ENCODE measurements at regions not wholly inside any gene's neighbourhood (a gene's known extent, or its start where the extent isn't known, plus 50 kb on each side); places are given as distances from the start of the nearest gene placed in this dataset.

DNA sequence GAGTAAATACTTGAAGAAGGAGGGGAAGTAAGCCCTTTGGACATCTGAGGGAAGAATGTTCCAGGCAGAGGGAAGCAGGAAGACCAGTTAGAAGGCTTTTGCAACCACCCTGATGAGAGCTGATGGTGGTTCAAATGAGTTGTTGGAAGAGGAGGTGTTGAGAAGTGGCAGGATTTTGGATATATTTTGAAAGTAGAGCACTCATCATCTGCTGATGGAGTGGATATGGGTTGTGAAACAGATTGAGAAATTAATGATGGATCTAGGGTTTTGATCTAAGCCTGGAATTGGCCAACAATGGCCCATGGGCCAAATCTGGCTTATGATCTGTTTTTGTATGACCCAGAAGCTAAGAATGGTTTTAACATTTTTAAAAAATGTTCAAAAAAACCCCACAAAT lies 230.7 kb downstream of the NDFIP2 start:
- Histone ChIP-seq H3K27me3 (replicated peaks; ENCODE audit: control insufficient read depth, insufficient read depth, low read length) (no peaks in the 10 kb centered on the region), H3K4me3 (replicated peaks; ENCODE audit: low read depth, low read length) (no peak overlapping the region), H3K36me3 (ENCODE audit: control insufficient read depth, insufficient read depth, low read length) (no peaks in the 10 kb centered on the region)
- DNase-seq (ENCODE audit: extremely low read depth, insufficient read length) = no peak
- TF ChIP-seq, protein P1, sequence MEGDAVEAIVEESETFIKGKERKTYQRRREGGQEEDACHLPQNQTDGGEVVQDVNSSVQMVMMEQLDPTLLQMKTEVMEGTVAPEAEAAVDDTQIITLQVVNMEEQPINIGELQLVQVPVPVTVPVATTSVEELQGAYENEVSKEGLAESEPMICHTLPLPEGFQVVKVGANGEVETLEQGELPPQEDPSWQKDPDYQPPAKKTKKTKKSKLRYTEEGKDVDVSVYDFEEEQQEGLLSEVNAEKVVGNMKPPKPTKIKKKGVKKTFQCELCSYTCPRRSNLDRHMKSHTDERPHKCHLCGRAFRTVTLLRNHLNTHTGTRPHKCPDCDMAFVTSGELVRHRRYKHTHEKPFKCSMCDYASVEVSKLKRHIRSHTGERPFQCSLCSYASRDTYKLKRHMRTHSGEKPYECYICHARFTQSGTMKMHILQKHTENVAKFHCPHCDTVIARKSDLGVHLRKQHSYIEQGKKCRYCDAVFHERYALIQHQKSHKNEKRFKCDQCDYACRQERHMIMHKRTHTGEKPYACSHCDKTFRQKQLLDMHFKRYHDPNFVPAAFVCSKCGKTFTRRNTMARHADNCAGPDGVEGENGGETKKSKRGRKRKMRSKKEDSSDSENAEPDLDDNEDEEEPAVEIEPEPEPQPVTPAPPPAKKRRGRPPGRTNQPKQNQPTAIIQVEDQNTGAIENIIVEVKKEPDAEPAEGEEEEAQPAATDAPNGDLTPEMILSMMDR (IDR thresholded peaks at IDR 0.05; ENCODE audit: insufficient read depth, low read length, poor library complexity, severe bottlenecking) = no peak

DNA sequence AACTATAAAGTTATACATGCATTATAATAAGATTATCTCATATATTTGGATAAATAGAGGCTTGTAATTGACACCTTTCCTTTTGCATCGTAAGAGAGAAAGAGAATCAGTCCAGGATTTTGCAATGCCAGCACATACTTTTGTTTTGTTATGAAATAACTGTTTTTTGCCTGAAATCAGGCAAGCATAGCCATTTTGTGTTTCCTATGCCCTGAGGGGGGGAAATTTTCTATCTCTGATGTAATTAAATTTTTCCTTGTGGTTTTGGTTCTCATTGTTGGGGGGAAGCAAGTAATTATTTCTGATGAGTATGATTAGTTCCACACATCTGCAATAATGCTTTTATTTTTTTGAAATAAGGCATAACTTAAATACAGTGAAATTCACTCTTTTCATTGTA lies 229.4 kb downstream of the NDFIP2 start:
- Histone ChIP-seq H3K4me3 (replicated peaks; ENCODE audit: low read depth, low read length) (no peak overlapping the region), H3K27me3 (replicated peaks; ENCODE audit: control insufficient read depth, insufficient read depth, low read length) (no peaks in the 10 kb centered on the region), H3K36me3 (ENCODE audit: control insufficient read depth, insufficient read depth, low read length) (no peaks in the 10 kb centered on the region)
- TF ChIP-seq, protein P1 (IDR thresholded peaks at IDR 0.05; ENCODE audit: insufficient read depth, low read length, poor library complexity, severe bottlenecking) = no peak
- no peak for DNase-seq (ENCODE audit: extremely low read depth, insufficient read length)

DNA sequence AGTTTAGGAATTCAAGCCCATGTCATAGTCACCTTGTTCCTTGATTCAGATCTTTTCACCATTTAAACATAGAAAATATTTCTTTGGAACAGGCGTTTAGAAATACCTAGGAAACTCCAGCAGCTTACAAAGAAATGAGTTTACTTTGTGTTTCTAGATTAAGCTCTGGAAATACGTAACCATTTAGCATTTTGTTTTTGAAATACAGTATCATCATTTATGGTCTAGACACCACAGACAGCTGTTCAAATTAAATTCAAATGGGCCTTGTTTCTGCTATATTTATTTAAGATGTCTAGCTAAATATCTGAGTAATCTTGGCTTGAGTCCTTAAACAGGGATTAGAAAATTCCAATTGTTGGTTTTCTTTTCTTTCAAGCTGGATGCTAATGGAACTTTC lies 228.5 kb downstream of the NDFIP2 start:
- no peak overlapping the region for H3K4me3 ChIP-seq (replicated peaks; ENCODE audit: low read depth, low read length)
- TF ChIP-seq, protein P1 (IDR thresholded peaks at IDR 0.05; ENCODE audit: insufficient read depth, low read length, poor library complexity, severe bottlenecking) = no peak
- H3K36me3 ChIP-seq (ENCODE audit: control insufficient read depth, insufficient read depth, low read length) = no peaks in the 10 kb centered on the region
- DNase-seq (ENCODE audit: extremely low read depth, insufficient read length) = no peak
- no peaks in the 10 kb centered on the region for H3K27me3 ChIP-seq (replicated peaks; ENCODE audit: control insufficient read depth, insufficient read depth, low read length)

DNA sequence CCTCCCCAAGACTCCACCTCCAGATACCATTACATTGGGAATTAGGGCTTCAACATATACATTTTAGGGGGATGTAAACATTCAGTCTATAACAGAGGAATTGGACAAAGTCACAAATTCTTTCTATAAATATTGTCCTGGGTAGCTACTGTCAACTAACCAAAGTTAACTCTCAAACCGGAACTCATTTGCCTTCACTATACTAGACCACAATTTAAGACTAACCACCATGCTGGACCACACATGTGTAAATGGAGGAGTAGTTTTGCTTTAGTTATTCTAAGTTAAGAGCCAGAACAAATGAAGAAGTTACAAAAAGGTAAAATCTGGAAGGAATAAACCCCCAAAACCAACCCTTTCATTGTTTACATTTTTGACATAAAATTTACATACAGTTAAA lies 222.8 kb downstream of the NDFIP2 start:
- no peaks in the 10 kb centered on the region for H3K27me3 ChIP-seq (replicated peaks; ENCODE audit: control insufficient read depth, insufficient read depth, low read length)
- DNase-seq (ENCODE audit: extremely low read depth, insufficient read length) = no peak
- H3K4me3 ChIP-seq (replicated peaks; ENCODE audit: low read depth, low read length) = no peak overlapping the region
- no peaks in the 10 kb centered on the region for H3K36me3 ChIP-seq (ENCODE audit: control insufficient read depth, insufficient read depth, low read length)
- TF ChIP-seq, protein P1 (IDR thresholded peaks at IDR 0.05; ENCODE audit: insufficient read depth, low read length, poor library complexity, severe bottlenecking) = no peak

DNA sequence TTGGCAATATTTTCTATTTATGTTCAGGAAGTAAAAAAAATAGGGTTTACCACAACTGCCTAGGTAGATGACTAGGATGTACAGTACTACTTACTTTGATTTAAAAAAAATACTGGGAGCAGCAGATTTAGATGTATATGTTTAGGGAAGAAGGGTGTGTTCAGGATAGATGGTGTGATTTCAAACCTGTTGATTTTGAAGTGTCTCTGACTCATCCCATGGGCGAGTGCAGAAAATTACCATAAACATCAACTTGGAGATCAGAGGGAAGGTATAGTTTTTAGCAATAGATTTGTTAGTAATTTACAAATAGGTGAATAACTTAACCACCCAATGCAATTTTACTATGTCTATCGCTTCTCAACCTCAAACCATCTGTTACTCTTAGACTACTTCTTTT lies 214.8 kb downstream of the NDFIP2 start:
- DNase-seq (ENCODE audit: extremely low read depth, insufficient read length) = no peak
- Histone ChIP-seq H3K27me3 (replicated peaks; ENCODE audit: control insufficient read depth, insufficient read depth, low read length) (no peaks in the 10 kb centered on the region), H3K4me3 (replicated peaks; ENCODE audit: low read depth, low read length) (no peak overlapping the region), H3K36me3 (ENCODE audit: control insufficient read depth, insufficient read depth, low read length) (no peaks in the 10 kb centered on the region)
- TF ChIP-seq, protein P1 (IDR thresholded peaks at IDR 0.05; ENCODE audit: insufficient read depth, low read length, poor library complexity, severe bottlenecking) = no peak

DNA sequence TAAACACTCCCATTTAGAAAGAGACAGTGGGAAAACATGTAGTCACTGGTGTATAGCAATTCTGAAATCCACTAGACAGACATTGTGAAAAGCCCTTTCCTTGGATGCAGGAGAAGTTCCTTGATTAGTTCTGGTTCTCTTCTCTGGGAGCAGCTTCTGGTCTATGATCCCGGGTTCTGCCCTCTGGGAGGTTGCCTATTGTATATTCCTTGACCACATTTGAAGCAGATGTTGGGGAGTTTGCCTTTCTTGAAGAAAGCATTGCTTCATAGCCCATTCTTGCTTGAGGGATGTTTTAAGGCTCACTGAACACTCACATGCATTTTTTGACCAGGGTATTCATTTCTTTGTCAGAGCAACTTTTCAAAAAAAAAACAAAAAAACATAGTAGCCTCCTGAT lies 211.9 kb downstream of the NDFIP2 start:
- TF ChIP-seq, protein P1 (IDR thresholded peaks at IDR 0.05; ENCODE audit: insufficient read depth, low read length, poor library complexity, severe bottlenecking) = no peak
- H3K36me3 ChIP-seq (ENCODE audit: control insufficient read depth, insufficient read depth, low read length) = no peaks in the 10 kb centered on the region
- no peaks in the 10 kb centered on the region for H3K27me3 ChIP-seq (replicated peaks; ENCODE audit: control insufficient read depth, insufficient read depth, low read length)
- no peak for DNase-seq (ENCODE audit: extremely low read depth, insufficient read length)
- no peak overlapping the region for H3K4me3 ChIP-seq (replicated peaks; ENCODE audit: low read depth, low read length)
